Upper lobe of left lung (tissue), 4 donors: ENCODE measurements at regions not wholly inside any gene's neighbourhood (a gene's known extent, or its start where the extent isn't known, plus 50 kb on each side); places are given as distances from the start of the nearest gene placed in this dataset.

Experiments
- EP300 ChIP-seq, 4 donors: sonication (generic); formaldehyde crosslinking; IDR thresholded peaks; one replicate each; pipeline ENCODE4 v1.5.1; 2017; ENCODE audit warnings: antibody characterized with exemption in 4 of 4, control low read depth in 2 of 4
- POLR2A ChIP-seq, 4 donors: fragments of 450-650 bp; IDR thresholded peaks; one replicate each; pipeline ENCODE4 v1.5.1; 2016 to 2017; ENCODE audit warnings: antibody characterized with exemption in 4 of 4, mild to moderate bottlenecking in 2 of 4
- TF ChIP-seq, protein P1 (sequence below), 6 experiments: fragments of 450-650 bp in 4 of 6; fragments of 200-600 bp in 2 of 6; sonication (generic) in 2 of 6; IDR thresholded peaks; one replicate each; pipeline ENCODE4 v1.5.1; 2016 to 2019; ENCODE audit warnings: antibody characterized with exemption in 6 of 6

DNA sequence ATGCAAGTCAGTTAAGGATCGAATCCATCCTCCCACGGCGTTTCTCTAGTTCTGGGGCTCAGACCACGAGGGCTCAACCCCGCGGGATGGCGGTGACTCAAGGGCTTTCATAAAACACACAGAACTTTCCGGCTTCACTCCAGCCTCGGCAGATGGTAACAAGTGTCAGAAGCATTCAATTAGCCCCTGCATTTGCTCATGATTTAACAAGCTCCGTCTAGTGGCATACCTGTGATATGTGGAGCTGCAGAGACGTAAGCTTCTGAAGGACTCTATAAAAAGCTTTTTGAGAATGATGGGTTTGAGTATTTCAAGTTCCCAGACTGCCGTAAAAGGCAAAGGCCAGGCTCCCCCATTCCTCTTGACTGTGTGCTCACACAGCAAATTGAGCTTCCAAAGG lies 91.3 kb upstream of the SEC14L1 start:
- TF ChIP-seq, protein P1, sequence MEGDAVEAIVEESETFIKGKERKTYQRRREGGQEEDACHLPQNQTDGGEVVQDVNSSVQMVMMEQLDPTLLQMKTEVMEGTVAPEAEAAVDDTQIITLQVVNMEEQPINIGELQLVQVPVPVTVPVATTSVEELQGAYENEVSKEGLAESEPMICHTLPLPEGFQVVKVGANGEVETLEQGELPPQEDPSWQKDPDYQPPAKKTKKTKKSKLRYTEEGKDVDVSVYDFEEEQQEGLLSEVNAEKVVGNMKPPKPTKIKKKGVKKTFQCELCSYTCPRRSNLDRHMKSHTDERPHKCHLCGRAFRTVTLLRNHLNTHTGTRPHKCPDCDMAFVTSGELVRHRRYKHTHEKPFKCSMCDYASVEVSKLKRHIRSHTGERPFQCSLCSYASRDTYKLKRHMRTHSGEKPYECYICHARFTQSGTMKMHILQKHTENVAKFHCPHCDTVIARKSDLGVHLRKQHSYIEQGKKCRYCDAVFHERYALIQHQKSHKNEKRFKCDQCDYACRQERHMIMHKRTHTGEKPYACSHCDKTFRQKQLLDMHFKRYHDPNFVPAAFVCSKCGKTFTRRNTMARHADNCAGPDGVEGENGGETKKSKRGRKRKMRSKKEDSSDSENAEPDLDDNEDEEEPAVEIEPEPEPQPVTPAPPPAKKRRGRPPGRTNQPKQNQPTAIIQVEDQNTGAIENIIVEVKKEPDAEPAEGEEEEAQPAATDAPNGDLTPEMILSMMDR (IDR thresholded peaks at IDR 0.05), result no peak
- TF ChIP-seq EP300 (IDR thresholded peaks at IDR 0.05), result no peak
- no peak for TF ChIP-seq POLR2A (IDR thresholded peaks at IDR 0.05)
